ENCODE measurements at regions not wholly inside any gene's neighbourhood (a gene's known extent, or its start where the extent isn't known, plus 50 kb on each side); places are given as distances from the start of the nearest gene placed in this dataset.

GRCh38 chr21:35703704-35704103 is 356.6 kb downstream of the SETD4 start:
- Histone ChIP-seq H3K36me3 (no peaks in the 10 kb centered on the region), H3K4me1 (no peaks in the 10 kb centered on the region), H3K27me3 (peaks cover 9% of the 10 kb centered on the region), H3K9me3 (no peaks in the 10 kb centered on the region), H3K27ac (no peak overlapping the region), H3K4me3 (no peak overlapping the region)
- TF ChIP-seq CTCF (IDR thresholded peaks at IDR 0.05) = no peak
- no peak for TF ChIP-seq EP300 (IDR thresholded peaks at IDR 0.05)
- TF ChIP-seq POLR2A (IDR thresholded peaks at IDR 0.05) = no peak
- TF ChIP-seq POLR2AphosphoS5 (IDR thresholded peaks at IDR 0.05) = no peak
- DNase-seq (ENCODE audit: low spot score in 2 of 2) = no peak
- 100% methylated on average over 1 of the region's 1 CpG for WGBS

DNA sequence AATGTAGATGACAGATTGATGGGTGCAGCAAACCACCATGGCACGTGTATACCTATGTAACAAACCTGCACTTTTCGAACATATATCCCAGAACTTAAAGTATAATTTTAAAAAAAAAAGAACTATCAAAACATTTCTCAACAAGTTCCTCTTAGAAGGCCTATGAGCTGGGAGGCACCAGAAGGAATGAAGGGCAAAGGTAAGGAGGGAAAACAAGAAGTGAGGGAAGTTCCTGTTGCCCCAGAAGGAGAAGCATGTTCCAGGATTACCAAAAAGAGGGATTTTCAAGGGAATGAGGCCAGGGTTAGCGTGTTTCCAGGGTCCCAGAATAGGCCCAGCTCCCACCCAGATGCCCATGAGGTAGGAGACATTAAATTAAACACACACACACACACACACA is 361.0 kb downstream of the SETD4 start:
- no peak for TF ChIP-seq EP300 (IDR thresholded peaks at IDR 0.05)
- no peak for TF ChIP-seq POLR2AphosphoS5 (IDR thresholded peaks at IDR 0.05)
- no peak for TF ChIP-seq POLR2A (IDR thresholded peaks at IDR 0.05)
- TF ChIP-seq CTCF (IDR thresholded peaks at IDR 0.05) = no peak
- Histone ChIP-seq H3K27ac (no peak overlapping the region), H3K36me3 (no peaks in the 10 kb centered on the region), H3K4me3 (no peak overlapping the region), H3K9me3 (no peaks in the 10 kb centered on the region), H3K27me3 (no peaks in the 10 kb centered on the region), H3K4me1 (peaks cover 11% of the 10 kb centered on the region)
- DNase-seq (ENCODE audit: low spot score in 2 of 2) = no peak
- WGBS = 80% methylated on average over 3 of the region's 3 CpGs

DNA sequence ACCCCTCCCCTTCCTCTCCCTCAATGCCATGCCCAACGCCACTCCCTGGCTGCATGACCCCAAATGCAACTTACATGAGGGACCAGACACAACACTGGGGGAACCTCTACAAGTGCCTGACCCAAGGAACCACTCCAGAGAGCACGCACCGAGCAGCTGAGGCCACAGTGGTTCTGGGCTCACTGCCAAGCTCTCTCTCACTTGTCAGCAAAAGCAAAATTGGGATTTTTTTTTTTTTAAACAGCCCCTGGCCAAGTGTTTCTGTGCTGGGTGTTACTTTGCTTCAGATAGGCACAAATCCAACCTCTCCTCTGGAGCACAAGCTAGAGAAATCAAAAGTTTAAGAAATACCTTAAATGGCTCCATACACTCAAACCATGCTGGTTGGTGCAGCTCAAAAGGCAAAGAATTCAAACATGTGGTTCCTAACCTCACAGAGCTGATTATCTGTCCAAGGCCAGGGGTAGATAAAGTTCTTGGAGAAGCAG is 363.0 kb downstream of the SETD4 start:
- TF ChIP-seq CTCF (IDR thresholded peaks at IDR 0.05) = no peak
- TF ChIP-seq POLR2AphosphoS5 (IDR thresholded peaks at IDR 0.05) = no peak
- TF ChIP-seq EP300 (IDR thresholded peaks at IDR 0.05) = no peak
- TF ChIP-seq POLR2A (IDR thresholded peaks at IDR 0.05) = no peak
- Histone ChIP-seq H3K9me3 (no peaks in the 10 kb centered on the region), H3K27me3 (no peaks in the 10 kb centered on the region), H3K4me1 (peaks cover 11% of the 10 kb centered on the region), H3K27ac (no peak overlapping the region), H3K36me3 (no peaks in the 10 kb centered on the region), H3K4me3 (no peak overlapping the region)
- 4% methylated on average over 3 of the region's 3 CpGs for WGBS
- peak in 1 of 2 donors; percentile 63 for DNase-seq (ENCODE audit: low spot score in 2 of 2)

DNA sequence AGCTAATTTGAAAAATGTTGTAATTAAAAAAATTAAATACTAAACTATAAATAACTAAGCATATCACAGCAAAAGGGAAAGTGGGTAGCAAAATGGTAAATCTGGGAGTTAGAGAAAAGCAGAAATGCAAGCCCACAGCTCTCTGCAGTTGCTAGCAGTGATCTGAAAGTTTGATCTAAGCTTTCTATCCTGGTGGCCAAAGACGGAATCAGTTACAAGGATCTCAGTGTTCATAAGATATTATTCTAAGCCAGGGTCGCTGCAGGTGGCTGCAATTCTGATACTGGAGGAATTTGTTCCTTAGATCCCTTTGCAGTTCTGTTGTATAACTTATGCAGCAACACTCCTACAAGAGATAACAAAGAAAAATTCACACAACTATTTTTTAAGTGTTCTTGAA is 363.7 kb downstream of the SETD4 start:
- no peaks in the 10 kb centered on the region for H3K9me3 ChIP-seq
- H3K27ac ChIP-seq = no peak overlapping the region
- no peak for DNase-seq (ENCODE audit: low spot score in 2 of 2)
- no peak overlapping the region for H3K4me3 ChIP-seq
- H3K4me1 ChIP-seq = peaks cover 11% of the 10 kb centered on the region
- no peak for TF ChIP-seq POLR2A (IDR thresholded peaks at IDR 0.05)
- TF ChIP-seq POLR2AphosphoS5 (IDR thresholded peaks at IDR 0.05) = no peak
- no peak for TF ChIP-seq EP300 (IDR thresholded peaks at IDR 0.05)
- no peak for TF ChIP-seq CTCF (IDR thresholded peaks at IDR 0.05)
- H3K36me3 ChIP-seq = no peaks in the 10 kb centered on the region
- H3K27me3 ChIP-seq = no peaks in the 10 kb centered on the region
- WGBS = 71% methylated on average over 2 of the region's 2 CpGs

GRCh38 chr21:35692311-35692710 is 368.0 kb downstream of the SETD4 start:
- WGBS = 66% methylated on average over 2 of the region's 2 CpGs
- TF ChIP-seq EP300 (IDR thresholded peaks at IDR 0.05) (no peak), POLR2AphosphoS5 (IDR thresholded peaks at IDR 0.05) (no peak), POLR2A (IDR thresholded peaks at IDR 0.05) (no peak), CTCF (IDR thresholded peaks at IDR 0.05) (no peak)
- H3K27ac ChIP-seq = no peak overlapping the region
- H3K36me3 ChIP-seq = no peaks in the 10 kb centered on the region
- no peaks in the 10 kb centered on the region for H3K27me3 ChIP-seq
- H3K4me3 ChIP-seq = no peak overlapping the region
- DNase-seq (ENCODE audit: low spot score in 2 of 2) = no peak
- H3K9me3 ChIP-seq = no peaks in the 10 kb centered on the region
- H3K4me1 ChIP-seq = peaks cover 4% of the 10 kb centered on the region

All from suprapubic skin (tissue), 4 donors.